Peyer's patch (tissue), 4 donors: ENCODE measurements at regions not wholly inside any gene's neighbourhood (a gene's known extent, or its start where the extent isn't known, plus 50 kb on each side); places are given as distances from the start of the nearest gene placed in this dataset.

Experiments
- POLR2A ChIP-seq, 2 donors: fragments of 450-650 bp; IDR thresholded peaks; one replicate each; pipeline ENCODE4 v1.5.1; 2017; ENCODE audit warnings: antibody characterized with exemption in 2 of 2, mild to moderate bottlenecking in 2 of 2, moderate library complexity in 2 of 2
- TF ChIP-seq, protein P1 (sequence below), 6 experiments: fragments of 450-650 bp in 4 of 6; fragments of 200-600 bp in 2 of 6; sonication (generic) in 1 of 6; IDR thresholded peaks; one replicate each; pipeline ENCODE4 v1.5.1; 2017 to 2019; ENCODE audit warnings: antibody characterized with exemption in 6 of 6, mild to moderate bottlenecking in 3 of 6, moderate library complexity in 1 of 6

DNA sequence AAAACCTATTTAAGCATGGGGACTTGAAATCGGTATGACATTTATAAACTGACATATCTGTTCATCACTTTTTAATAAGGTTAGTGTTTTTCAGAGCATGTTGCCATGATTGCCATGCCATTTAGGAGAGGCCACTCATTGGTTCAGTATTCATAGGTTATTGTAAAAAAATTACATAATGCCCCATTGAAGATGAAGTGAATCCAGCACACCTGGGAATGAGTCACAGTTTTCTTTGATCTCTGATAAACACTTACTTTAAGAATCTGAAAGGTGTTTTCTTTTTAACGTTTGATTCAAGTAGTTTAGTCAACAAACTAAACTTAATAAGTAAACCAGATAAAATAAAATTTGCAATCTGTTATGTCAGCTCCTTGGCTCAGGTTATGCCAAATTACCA, 278.3 kb downstream of the ARL4A start:
- TF ChIP-seq, protein P1, sequence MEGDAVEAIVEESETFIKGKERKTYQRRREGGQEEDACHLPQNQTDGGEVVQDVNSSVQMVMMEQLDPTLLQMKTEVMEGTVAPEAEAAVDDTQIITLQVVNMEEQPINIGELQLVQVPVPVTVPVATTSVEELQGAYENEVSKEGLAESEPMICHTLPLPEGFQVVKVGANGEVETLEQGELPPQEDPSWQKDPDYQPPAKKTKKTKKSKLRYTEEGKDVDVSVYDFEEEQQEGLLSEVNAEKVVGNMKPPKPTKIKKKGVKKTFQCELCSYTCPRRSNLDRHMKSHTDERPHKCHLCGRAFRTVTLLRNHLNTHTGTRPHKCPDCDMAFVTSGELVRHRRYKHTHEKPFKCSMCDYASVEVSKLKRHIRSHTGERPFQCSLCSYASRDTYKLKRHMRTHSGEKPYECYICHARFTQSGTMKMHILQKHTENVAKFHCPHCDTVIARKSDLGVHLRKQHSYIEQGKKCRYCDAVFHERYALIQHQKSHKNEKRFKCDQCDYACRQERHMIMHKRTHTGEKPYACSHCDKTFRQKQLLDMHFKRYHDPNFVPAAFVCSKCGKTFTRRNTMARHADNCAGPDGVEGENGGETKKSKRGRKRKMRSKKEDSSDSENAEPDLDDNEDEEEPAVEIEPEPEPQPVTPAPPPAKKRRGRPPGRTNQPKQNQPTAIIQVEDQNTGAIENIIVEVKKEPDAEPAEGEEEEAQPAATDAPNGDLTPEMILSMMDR (IDR thresholded peaks at IDR 0.05): no peak
- no peak for TF ChIP-seq POLR2A (IDR thresholded peaks at IDR 0.05)
